Transverse colon (tissue), 4 donors: ENCODE measurements at regions not wholly inside any gene's neighbourhood (a gene's known extent, or its start where the extent isn't known, plus 50 kb on each side); places are given as distances from the start of the nearest gene placed in this dataset.

ENCODE experiments used
- DNase-seq: peaks from one replicate; pipeline ENCODE4 v3.0.0-alpha.2; 2019
- H3K27ac ChIP-seq, 4 donors: fragments of 200-600 bp; sonication (generic); 2 replicates each; pipeline ENCODE4 v1.5.1; 2016 to 2018; ENCODE audit warnings: inconsistent platforms in 4 of 4
- H3K27me3 ChIP-seq: fragments of 200-600 bp; sonication (generic); 2 replicates; pipeline ENCODE4 v1.5.1; 2017; ENCODE audit warnings: inconsistent platforms
- H3K36me3 ChIP-seq, 4 donors: fragments of 200-600 bp; sonication (generic); 2 replicates each; pipeline ENCODE4 v1.5.1; 2017 to 2019; ENCODE audit warnings: inconsistent platforms in 4 of 4
- H3K4me1 ChIP-seq, 4 donors: fragments of 200-600 bp; sonication (generic); 2 replicates each; pipeline ENCODE4 v1.5.1; 2017 to 2020; ENCODE audit warnings: inconsistent platforms in 4 of 4
- H3K4me3 ChIP-seq, 4 donors: fragments of 200-600 bp; sonication (generic); 1 replicate in 1 of 4; 2 replicates in 3 of 4; pipeline versions ENCODE4 v1.5.1 to v1.6.1; 2017 to 2019; ENCODE audit warnings: inconsistent platforms in 4 of 4
- H3K9me3 ChIP-seq, 2 donors: fragments of 200-600 bp; sonication (generic); 2 replicates each; pipeline ENCODE4 v1.5.1; 2017 to 2019; ENCODE audit warnings: inconsistent platforms in 2 of 2
- CTCF ChIP-seq, 5 experiments: fragments of 200-600 bp in 3 of 5; fragments of 450-650 bp in 2 of 5; sonication (generic) in 3 of 5; IDR thresholded peaks; 1 replicate in 2 of 5; 2 replicates in 3 of 5; pipeline ENCODE4 v1.5.1; 2016 to 2017; ENCODE audit warnings: antibody characterized with exemption in 5 of 5, inconsistent platforms in 3 of 5, mild to moderate bottlenecking in 2 of 5, moderate library complexity in 1 of 5
- EP300 ChIP-seq: sonication (generic); formaldehyde crosslinking; IDR thresholded peaks from one replicate; pipeline ENCODE4 v1.6.1; 2017; ENCODE audit warnings: antibody characterized with exemption, low read depth
- POLR2A ChIP-seq: fragments of 450-650 bp; IDR thresholded peaks from one replicate; pipeline ENCODE4 v1.6.1; 2016; ENCODE audit warnings: antibody characterized with exemption, mild to moderate bottlenecking, moderate library complexity
- POLR2AphosphoS5 ChIP-seq, 3 donors: sonication (generic); formaldehyde crosslinking; IDR thresholded peaks; one replicate each; pipeline ENCODE4 v1.6.1; 2016; ENCODE audit warnings: antibody characterized with exemption in 3 of 3
- WGBS, 2 donors: methylation state at CpG; one replicate each; pipeline ENCODE4 v1.1.5; 2018; ENCODE audit warnings: low coverage in 1 of 2; 5-methylcytosine and 5-hydroxymethylcytosine counted together
- in situ Hi-C, 4 donors: fragments of 200-750 bp; cut with MboI; loops; one replicate each; pipeline versions ENCODE4 v1.15.0 to v1.15.1; 2017; ENCODE audit warnings: low sequenced_read_pairs in 3 of 4, low pct_ligation_motif_present in 1 of 4, low pct_unique_long_range_greater_than_20kb in 1 of 4
- intact Hi-C: fragments of 100-400 bp; cut with DNase I; formaldehyde crosslinking; loops from one replicate; pipeline ENCODE4 v1.15.1; 2023; ENCODE audit warnings: low total_unique reads

- peak; percentile 41 to 60 (median 55) for TF ChIP-seq CTCF (IDR thresholded peaks at IDR 0.05)
- no peak for TF ChIP-seq POLR2A
- WGBS, 2 donors, result 22 to 25% methylated on average over 6 of the region's 6 CpGs
- in situ Hi-C loops (loop anchor here in 3 of 4 donors (10.0 to 25.0 kb wide), 4 partner anchors 65 to 262 kb away; no protein-coding TSS in a partner anchor), intact Hi-C loops (loop anchor here (5.0 kb wide), 1 partner anchor 127 kb away; no protein-coding TSS in a partner anchor)
- DNase-seq, result no peak
- H3K36me3 ChIP-seq, result no peaks in the 10 kb centered on the region
- H3K9me3 ChIP-seq, result no peaks in the 10 kb centered on the region
- H3K4me1 ChIP-seq, result no peaks in the 10 kb centered on the region
- H3K27ac ChIP-seq, result no peak overlapping the region
- H3K27me3 ChIP-seq, result no peaks in the 10 kb centered on the region
- H3K4me3 ChIP-seq, result no peak overlapping the region
Measured at GRCh38 chr18:24600076-24600654, 139.7 kb downstream of the HRH4 start.

- no peaks in the 10 kb centered on the region for H3K9me3 ChIP-seq
- H3K27me3 ChIP-seq, result no peaks in the 10 kb centered on the region
- no peak overlapping the region for H3K27ac ChIP-seq
- no peak for TF ChIP-seq CTCF (IDR thresholded peaks at IDR 0.05)
- no peak for TF ChIP-seq EP300
- TF ChIP-seq POLR2A, result no peak
- no peak for TF ChIP-seq POLR2AphosphoS5 (IDR thresholded peaks at IDR 0.05)
- in situ Hi-C loops, result loop anchor here in 3 of 4 donors (10.0 to 25.0 kb wide), 4 partner anchors 63 to 261 kb away; no protein-coding TSS in a partner anchor
- no peak overlapping the region for H3K4me3 ChIP-seq
- WGBS, 2 donors, result 61 to 71% methylated on average over 1 of the region's 1 CpG
- intact Hi-C loops, result loop anchor here (5.0 kb wide), 1 partner anchor 126 kb away; no protein-coding TSS in a partner anchor
- no peaks in the 10 kb centered on the region for H3K4me1 ChIP-seq
- H3K36me3 ChIP-seq, result no peaks in the 10 kb centered on the region
- DNase-seq, result no peak
Measured at GRCh38 chr18:24601585-24601984, 141.1 kb downstream of the HRH4 start.

- H3K27me3 ChIP-seq, result no peaks in the 10 kb centered on the region
- H3K36me3 ChIP-seq, result no peaks in the 10 kb centered on the region
- no peaks in the 10 kb centered on the region for H3K4me1 ChIP-seq
- no peak for DNase-seq
- intact Hi-C loops (loop anchor here (5.0 kb wide), 1 partner anchor 125 kb away; no protein-coding TSS in a partner anchor), in situ Hi-C loops (loop anchor here in 3 of 4 donors (10.0 to 25.0 kb wide), 4 partner anchors 63 to 260 kb away; no protein-coding TSS in a partner anchor)
- H3K9me3 ChIP-seq, result no peaks in the 10 kb centered on the region
- H3K4me3 ChIP-seq, result no peak overlapping the region
- 83 to 91% methylated on average over 4 of the region's 4 CpGs for WGBS, 2 donors
- H3K27ac ChIP-seq, result no peak overlapping the region
- TF ChIP-seq EP300 (no peak), POLR2A (no peak), POLR2AphosphoS5 (IDR thresholded peaks at IDR 0.05) (no peak), CTCF (IDR thresholded peaks at IDR 0.05) (no peak)
Measured at GRCh38 chr18:24602201-24602600, 141.8 kb downstream of the HRH4 start.

GRCh38 chr18:24603151-24603550, 142.7 kb downstream of the HRH4 start:
- 56 to 57% methylated on average over 3 of the region's 3 CpGs for WGBS, 2 donors
- in situ Hi-C loops (loop anchor here in 3 of 4 donors (10.0 to 25.0 kb wide), 4 partner anchors 62 to 259 kb away; no protein-coding TSS in a partner anchor), intact Hi-C loops (loop anchor here (5.0 kb wide), 1 partner anchor 124 kb away; no protein-coding TSS in a partner anchor)
- Histone ChIP-seq H3K4me3 (no peak overlapping the region), H3K4me1 (no peaks in the 10 kb centered on the region), H3K36me3 (no peaks in the 10 kb centered on the region), H3K9me3 (no peaks in the 10 kb centered on the region), H3K27me3 (no peaks in the 10 kb centered on the region), H3K27ac (no peak overlapping the region)
- TF ChIP-seq CTCF (IDR thresholded peaks at IDR 0.05), result no peak
- no peak for TF ChIP-seq EP300
- no peak for TF ChIP-seq POLR2AphosphoS5 (IDR thresholded peaks at IDR 0.05)
- no peak for TF ChIP-seq POLR2A
- no peak for DNase-seq
